Keratinocyte (primary cell): ENCODE measurements at regions not wholly inside any gene's neighbourhood (a gene's known extent, or its start where the extent isn't known, plus 50 kb on each side); places are given as distances from the start of the nearest gene placed in this dataset.

Experiments used
- DNase-seq: peaks from one replicate; pipeline ENCODE4 v3.0.0-alpha.2; 2011; ENCODE audit warnings: low read depth, missing footprints, low spot score
- FAIRE-seq: peaks from 2 replicates; lab custom pipeline; 2011; peaks lifted over from hg19 to GRCh38; lab: Jason Lieb, UNC
- H2AFZ ChIP-seq: 2 replicates; pipeline ENCODE4 v1.6.0; 2012; ENCODE audit warnings: low read length, control low read depth, inconsistent platforms; ENCODE audit not compliant: control insufficient read depth
- H3K27ac ChIP-seq: 2 replicates; pipeline ENCODE4 v1.5.1; 2011; ENCODE audit warnings: low read length; ENCODE audit not compliant: control insufficient read depth, insufficient read depth
- H3K27me3 ChIP-seq: 3 replicates; pipeline ENCODE4 v1.6.0; 2011; ENCODE audit warnings: low read length; ENCODE audit not compliant: control insufficient read depth, insufficient read depth; ENCODE audit errors: extremely low read depth
- H3K36me3 ChIP-seq, 2 experiments: 2 replicates in 1 of 2; 3 replicates in 1 of 2; pipeline ENCODE4 v1.5.1; 2011; ENCODE audit warnings: low read length in 2 of 2, mild to moderate bottlenecking in 1 of 2; ENCODE audit not compliant: control insufficient read depth in 2 of 2, insufficient read depth in 2 of 2; ENCODE audit errors: extremely low read depth in 1 of 2
- H3K4me1 ChIP-seq: 3 replicates; pipeline ENCODE4 v1.5.1; 2011; ENCODE audit warnings: low read length; ENCODE audit not compliant: control insufficient read depth, insufficient read depth; ENCODE audit errors: extremely low read depth
- H3K4me2 ChIP-seq: 3 replicates; pipeline ENCODE4 v1.6.0; 2011; ENCODE audit warnings: low read depth, low read length; ENCODE audit not compliant: control insufficient read depth, insufficient read depth; ENCODE audit errors: extremely low read depth
- H3K4me3 ChIP-seq, 3 experiments: fragments of 200-600 bp in 1 of 3; sonication (generic) in 1 of 3; 2 replicates in 2 of 3; 3 replicates in 1 of 3; pipeline ENCODE4 v1.5.1; 2011 to 2016; ENCODE audit warnings: low read length in 3 of 3, mild to moderate bottlenecking in 3 of 3, control low read depth in 2 of 3, inconsistent platforms in 1 of 3, low read depth in 1 of 3, mixed read lengths in 1 of 3, mixed run types in 1 of 3, moderate library complexity in 1 of 3; ENCODE audit not compliant: control insufficient read depth in 2 of 3, insufficient read depth in 2 of 3; ENCODE audit errors: extremely low read depth in 1 of 3
- H3K79me2 ChIP-seq: 2 replicates; pipeline ENCODE4 v1.6.0; 2012; ENCODE audit warnings: low read length; ENCODE audit not compliant: control insufficient read depth, insufficient read depth
- H3K9ac ChIP-seq: 3 replicates; pipeline ENCODE4 v1.6.0; 2011; ENCODE audit warnings: low read length; ENCODE audit not compliant: control insufficient read depth, insufficient read depth; ENCODE audit errors: extremely low read depth
- H3K9me1 ChIP-seq: 3 replicates; pipeline ENCODE4 v1.6.0; 2011; ENCODE audit warnings: low read length; ENCODE audit not compliant: control insufficient read depth, insufficient read depth; ENCODE audit errors: extremely low read depth
- H3K9me3 ChIP-seq: 2 replicates; pipeline ENCODE4 v1.5.1; 2012; ENCODE audit warnings: low read depth, low read length; ENCODE audit not compliant: control insufficient read depth
- H4K20me1 ChIP-seq: 3 replicates; pipeline ENCODE4 v1.6.0; 2011; ENCODE audit warnings: low read length; ENCODE audit not compliant: control insufficient read depth, insufficient read depth; ENCODE audit errors: extremely low read depth
- CTCF ChIP-seq, 3 experiments: IDR thresholded peaks in 1 of 3; conservative IDR thresholded peaks in 1 of 3; optimal IDR thresholded peaks in 1 of 3; 2 replicates in 2 of 3; 3 replicates in 1 of 3; pipeline versions ENCODE3 to v1.5.1; 2011; ENCODE audit warnings: low read length in 3 of 3, mild to moderate bottlenecking in 3 of 3, moderate library complexity in 2 of 3, control low read depth in 1 of 3, inconsistent platforms in 1 of 3; ENCODE audit not compliant: insufficient read depth in 2 of 3; ENCODE audit errors: extremely low read depth in 1 of 3
- EZH2 ChIP-seq: IDR thresholded peaks from one replicate; pipeline ENCODE4 v1.6.1; 2012; ENCODE audit warnings: inconsistent platforms, mild to moderate bottlenecking, low read length, moderate library complexity
- dilution Hi-C: fragments of 300-500 bp; cut with MboI; formaldehyde crosslinking; loops from one replicate; pipeline ENCODE4 v1.7.0; 2020; ENCODE audit warnings: low sequenced_read_pairs; ENCODE audit not compliant: extremely low pct_ligation_motif_present

GRCh38 chr9:91116211-91116610 lies 245.5 kb downstream of the AUH start:
- Histone ChIP-seq H3K4me2 (no peak overlapping the region), H3K9me3 (no peaks in the 10 kb centered on the region), H3K27me3 (no peaks in the 10 kb centered on the region), H2AFZ (no peak overlapping the region), H3K36me3 (no peaks in the 10 kb centered on the region), H3K9me1 (no peaks in the 10 kb centered on the region), H3K4me3 (no peak overlapping the region), H3K27ac (no peak overlapping the region), H3K4me1 (peaks cover 24% of the 10 kb centered on the region), H3K79me2 (no peaks in the 10 kb centered on the region), H4K20me1 (no peaks in the 10 kb centered on the region), H3K9ac (no peak overlapping the region)
- no peak for TF ChIP-seq EZH2
- TF ChIP-seq CTCF (optimal IDR thresholded peaks at IDR 0.05 in 1 of 3, IDR thresholded peaks at IDR 0.05 in 1 of 3, conservative IDR thresholded peaks at IDR 0.05 in 1 of 3; ENCODE audit: extremely low read depth in 1 of 3, insufficient read depth in 2 of 3, low read length in 3 of 3): no peak
- FAIRE-seq (no peak), DNase-seq (no peak)
- dilution Hi-C loops: no loop called here

DNA sequence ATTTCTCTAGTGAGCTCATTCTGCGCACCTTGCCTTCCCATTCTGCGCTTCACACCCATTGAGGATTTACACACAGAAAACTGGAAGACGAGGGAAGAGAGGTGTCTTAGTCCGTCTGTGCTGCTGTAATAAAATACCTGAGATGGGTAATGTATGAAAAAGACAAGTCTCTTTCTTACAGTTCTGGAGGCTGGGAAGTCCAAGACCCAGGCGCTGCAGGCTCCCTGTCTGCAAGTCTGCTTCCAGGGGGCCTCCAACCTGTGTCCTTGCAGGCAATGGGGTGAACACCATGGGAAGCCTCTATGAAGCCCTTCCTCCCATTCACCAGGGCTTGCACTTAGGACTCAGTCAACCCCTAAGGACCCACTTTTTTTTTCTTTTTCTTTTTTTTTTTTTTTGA lies 245.0 kb downstream of the AUH start:
- H3K9me1 ChIP-seq: no peaks in the 10 kb centered on the region
- H3K4me1 ChIP-seq: peaks cover 24% of the 10 kb centered on the region
- no peaks in the 10 kb centered on the region for H4K20me1 ChIP-seq
- no peaks in the 10 kb centered on the region for H3K36me3 ChIP-seq
- H3K9me3 ChIP-seq: no peaks in the 10 kb centered on the region
- no peak overlapping the region for H3K4me3 ChIP-seq
- no peak overlapping the region for H2AFZ ChIP-seq
- H3K9ac ChIP-seq: no peak overlapping the region
- H3K27ac ChIP-seq: no peak overlapping the region
- no peak overlapping the region for H3K4me2 ChIP-seq
- no peak for DNase-seq
- FAIRE-seq: no peak
- no peaks in the 10 kb centered on the region for H3K27me3 ChIP-seq
- no peaks in the 10 kb centered on the region for H3K79me2 ChIP-seq
- TF ChIP-seq EZH2: no peak
- TF ChIP-seq CTCF (optimal IDR thresholded peaks at IDR 0.05 in 1 of 3, IDR thresholded peaks at IDR 0.05 in 1 of 3, conservative IDR thresholded peaks at IDR 0.05 in 1 of 3; ENCODE audit: extremely low read depth in 1 of 3, insufficient read depth in 2 of 3, low read length in 3 of 3): no peak
- dilution Hi-C loops: no loop called here
